GM21360 (cell line): ENCODE measurements at regions not wholly inside any gene's neighbourhood (a gene's known extent, or its start where the extent isn't known, plus 50 kb on each side); places are given as distances from the start of the nearest gene placed in this dataset.

ENCODE experiments used
- ATAC-seq: cut with Tn5 transposase; IDR thresholded peaks from one replicate; pipeline ENCODE4 v1.9.1; 2021; ENCODE audit warnings: mild to moderate bottlenecking, moderate library complexity; ENCODE audit not compliant: unreplicated experiment

DNA sequence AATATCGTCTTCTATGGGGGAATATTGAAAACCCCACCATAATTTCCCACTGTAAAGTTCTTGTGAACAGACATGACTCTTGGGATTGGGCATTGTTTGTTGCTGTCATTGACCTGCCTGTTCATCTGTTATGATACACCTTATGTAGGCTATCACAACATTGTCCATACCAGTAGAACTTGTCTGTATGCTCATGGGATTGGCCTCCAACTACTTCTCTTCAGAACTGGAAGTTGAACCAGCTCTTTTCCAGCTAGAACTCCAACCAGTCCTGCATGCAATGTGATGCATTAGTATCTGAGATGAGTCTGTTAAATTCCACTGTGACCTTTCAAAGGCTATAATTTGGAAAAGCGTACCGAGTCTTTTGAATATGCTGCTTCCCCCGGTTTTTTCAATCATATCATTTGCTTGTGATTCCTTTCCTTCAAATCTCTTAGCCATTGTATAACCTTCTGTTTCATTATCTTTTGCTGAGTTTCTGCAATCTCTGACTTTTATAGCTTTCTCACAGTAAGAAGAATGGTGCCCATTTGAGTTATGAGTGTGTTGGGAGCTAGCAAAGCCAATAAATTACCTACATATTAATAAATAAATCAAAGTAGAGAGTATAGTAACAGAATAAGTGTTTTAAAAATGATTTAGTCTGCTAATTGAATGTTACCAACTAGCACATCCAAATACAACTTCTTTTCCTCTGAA is 101.9 kb downstream of the PLK2 start:
- no peak for ATAC-seq

- no peak for ATAC-seq
Measured at GRCh38 chr5:58357121-58357520, 102.8 kb downstream of the PLK2 start.

GRCh38 chr5:58356662-58357061 is 103.2 kb downstream of the PLK2 start:
- no peak for ATAC-seq

DNA sequence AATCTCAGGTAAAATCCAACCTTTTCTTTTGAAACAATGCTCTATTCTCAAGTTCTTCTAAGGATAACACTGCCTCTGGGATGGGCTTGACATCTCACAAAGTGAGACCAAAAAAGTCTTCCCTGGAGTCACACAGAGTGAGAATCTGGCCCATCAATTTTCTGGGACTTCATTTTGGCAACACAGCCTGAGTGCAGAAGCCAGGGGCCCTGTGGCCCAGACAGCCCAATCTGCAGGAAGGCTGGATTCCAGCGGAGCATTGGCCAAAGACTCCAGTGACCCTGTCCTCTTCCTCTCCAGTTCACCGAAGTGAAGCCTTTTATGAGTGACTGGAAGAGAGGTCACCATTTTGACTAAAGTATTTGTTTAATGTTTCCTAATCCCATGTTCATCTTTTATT is 105.1 kb downstream of the PLK2 start:
- ATAC-seq = no peak

GRCh38 chr5:58353992-58354391 is 105.9 kb downstream of the PLK2 start:
- no peak for ATAC-seq

DNA sequence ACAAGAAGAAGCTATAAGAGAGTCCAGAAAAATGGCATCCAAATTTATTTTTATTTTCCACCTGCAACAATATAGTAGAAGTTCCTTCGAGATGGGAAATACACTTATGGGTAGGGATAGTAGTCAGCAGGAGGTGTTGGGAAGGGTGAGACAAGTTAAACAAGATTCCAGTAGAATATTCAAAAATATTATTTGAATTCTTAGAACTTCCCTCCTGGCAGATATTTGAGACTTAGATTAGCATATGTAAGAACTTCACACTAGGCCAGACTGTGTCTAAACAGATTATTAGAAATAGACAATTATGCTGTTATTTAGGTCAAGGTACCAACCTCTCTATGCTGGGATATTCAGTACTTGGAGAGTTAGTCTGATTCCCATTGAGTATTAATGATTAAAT is 108.7 kb downstream of the PLK2 start:
- no peak for ATAC-seq

DNA sequence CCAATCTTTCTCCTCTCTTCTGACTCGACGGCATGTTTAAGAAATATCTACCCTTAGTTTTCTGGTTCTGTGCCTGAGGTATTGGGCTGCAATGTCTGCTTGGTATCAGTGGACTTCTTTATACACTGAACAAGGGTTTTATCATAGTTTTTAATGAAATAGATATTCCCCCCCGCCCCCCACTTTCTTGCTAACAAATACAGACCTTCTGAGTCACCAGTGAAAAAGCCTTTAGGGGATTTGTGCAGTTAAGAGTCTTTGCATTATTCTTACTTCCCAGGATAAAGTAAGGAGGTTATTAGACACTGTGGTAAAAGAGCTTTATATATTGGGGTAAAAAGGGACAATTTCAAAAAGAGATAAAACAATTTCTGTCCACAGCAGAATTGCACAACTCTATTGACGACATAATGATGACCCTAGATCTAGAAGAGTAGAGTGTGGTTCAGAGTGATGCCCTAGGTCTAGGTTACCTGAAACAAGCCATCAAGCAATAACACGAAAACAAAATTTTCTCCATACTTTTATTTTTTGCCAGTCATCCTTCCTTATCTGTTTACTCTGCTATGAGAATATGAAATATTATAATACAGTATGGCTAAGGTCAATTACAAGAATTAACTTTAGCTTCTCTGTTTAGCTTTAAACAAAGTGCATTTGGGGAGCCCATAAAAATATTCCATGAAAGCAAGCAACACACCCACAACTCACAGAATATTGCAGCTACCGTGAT is 110.7 kb downstream of the PLK2 start:
- no peak for ATAC-seq

DNA sequence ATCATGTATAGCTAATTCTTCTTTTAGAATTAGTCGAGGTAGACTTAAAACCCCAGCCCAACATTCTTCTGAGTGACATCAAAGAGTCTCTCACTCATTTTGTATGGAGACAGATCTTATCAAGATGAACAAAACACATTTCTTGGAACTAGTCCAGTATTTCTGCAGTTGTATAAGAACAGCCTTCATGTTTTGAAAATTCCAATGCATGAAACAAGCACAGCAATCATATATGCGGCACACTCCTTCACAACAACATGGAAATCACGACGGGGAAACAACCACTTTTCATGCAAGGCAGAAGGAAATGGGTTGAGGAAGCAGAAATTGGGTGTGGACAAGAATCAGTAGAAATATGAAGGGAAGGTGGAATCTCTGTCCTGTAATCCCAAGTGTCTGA is 113.8 kb downstream of the PLK2 start:
- no peak for ATAC-seq

GRCh38 chr5:58341476-58341875 is 118.4 kb downstream of the PLK2 start:
- no peak for ATAC-seq

- ATAC-seq = no peak
Measured at GRCh38 chr5:58335518-58335917, 124.4 kb downstream of the PLK2 start.

DNA sequence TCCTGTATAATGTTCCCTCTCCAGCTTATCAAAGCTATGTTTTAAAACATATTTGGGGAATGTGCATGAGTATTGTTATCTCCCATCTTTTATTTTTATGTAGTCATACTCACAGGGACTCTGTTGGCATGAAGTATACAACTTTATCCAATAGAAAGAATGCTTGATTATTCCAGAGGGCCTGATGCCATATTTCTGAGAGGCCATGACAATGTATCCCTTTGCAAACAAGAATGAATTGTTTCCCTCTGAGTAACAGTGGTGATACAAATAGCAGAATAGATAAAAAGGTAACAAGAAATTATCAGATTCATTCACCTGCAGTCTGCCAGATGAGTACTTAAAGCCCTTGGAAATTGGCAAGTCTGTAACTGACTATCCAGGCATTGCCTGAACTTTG is 125.9 kb downstream of the PLK2 start:
- no peak for ATAC-seq

DNA sequence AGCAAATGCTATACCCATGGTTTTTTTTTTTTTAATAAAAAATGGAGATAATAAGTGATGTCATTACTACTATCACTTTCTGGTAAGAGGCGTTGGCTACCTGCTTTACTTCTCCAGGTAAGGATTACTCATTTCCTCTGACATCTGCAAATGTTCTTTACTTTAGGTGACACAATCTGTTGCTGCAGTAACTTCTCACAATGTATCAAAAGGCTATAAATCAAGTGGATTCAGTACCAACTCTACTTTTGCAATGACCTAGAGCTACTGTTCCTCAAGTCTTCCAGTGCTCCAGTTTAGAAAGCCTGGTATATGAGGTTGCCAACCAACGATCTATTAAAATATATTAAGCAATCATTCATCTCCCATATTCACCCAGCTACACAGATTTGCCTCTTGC is 129.1 kb downstream of the PLK2 start:
- ATAC-seq = no peak

DNA sequence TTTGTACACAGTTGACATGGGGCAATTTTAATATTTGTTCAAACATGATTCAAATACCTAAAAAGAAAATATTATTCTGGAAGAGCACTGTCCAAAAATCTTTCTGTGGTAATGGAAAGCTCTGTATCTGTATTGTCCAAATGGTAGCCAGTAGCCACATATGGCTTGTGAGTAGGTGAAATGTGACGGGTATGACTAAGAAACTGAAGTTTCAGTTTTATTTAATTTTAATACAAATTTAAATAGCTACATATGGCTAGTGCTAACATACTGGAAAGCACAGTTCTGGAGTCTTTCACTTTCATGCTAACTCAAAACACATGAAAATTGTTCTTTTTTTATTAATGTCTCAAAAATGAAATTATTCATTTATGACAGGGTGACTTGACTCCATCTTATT is 132.6 kb downstream of the PLK2 start:
- no peak for ATAC-seq

DNA sequence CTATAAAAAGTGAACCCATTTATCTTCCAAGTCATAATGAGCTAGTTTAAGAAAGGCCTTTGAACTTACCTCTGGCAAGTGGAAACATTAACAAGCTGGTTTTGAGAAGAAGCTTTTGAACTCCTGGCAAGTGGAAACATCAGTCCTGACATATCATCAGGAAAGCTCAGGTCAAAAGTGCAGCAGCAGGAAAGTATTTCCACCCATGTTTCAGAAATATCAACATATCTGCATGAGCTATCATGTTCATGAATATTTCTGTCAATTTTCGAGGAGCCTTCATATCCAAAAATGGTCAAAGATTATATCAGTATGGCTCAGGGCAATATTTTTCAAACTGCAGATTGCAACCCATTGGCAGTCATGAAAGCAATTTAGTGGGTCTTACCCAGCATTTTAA is 133.9 kb downstream of the PLK2 start:
- ATAC-seq = no peak

- no peak for ATAC-seq
Measured at GRCh38 chr5:58322453-58322852, 137.4 kb downstream of the PLK2 start.

- ATAC-seq = no peak
Measured at GRCh38 chr5:58318468-58318867, 141.4 kb downstream of the PLK2 start.

- ATAC-seq = no peak
Measured at GRCh38 chr5:58317808-58318207, 142.1 kb downstream of the PLK2 start.

GRCh38 chr5:58317009-58317408 is 142.9 kb downstream of the PLK2 start:
- no peak for ATAC-seq

DNA sequence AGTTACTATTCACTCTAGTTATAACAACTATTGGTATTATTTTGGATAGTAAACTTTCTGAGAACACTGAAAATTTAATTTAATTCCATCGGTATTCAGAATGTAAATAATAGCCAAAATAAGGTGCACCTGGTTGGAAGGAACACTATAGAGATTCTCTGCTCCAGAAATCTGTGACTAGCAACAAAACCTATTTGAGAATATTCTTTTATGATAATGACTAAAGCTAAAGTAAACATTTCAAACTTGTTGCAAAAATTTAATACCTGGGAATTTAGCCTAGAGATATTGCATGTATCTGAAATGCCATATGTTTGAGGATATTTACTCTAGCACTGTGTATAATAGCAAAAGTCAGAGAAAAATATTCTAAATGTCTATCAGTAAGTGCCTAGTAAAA is 144.1 kb downstream of the PLK2 start:
- no peak for ATAC-seq

GRCh38 chr5:58314356-58315210 is 145.3 kb downstream of the PLK2 start:
- ATAC-seq = no peak

DNA sequence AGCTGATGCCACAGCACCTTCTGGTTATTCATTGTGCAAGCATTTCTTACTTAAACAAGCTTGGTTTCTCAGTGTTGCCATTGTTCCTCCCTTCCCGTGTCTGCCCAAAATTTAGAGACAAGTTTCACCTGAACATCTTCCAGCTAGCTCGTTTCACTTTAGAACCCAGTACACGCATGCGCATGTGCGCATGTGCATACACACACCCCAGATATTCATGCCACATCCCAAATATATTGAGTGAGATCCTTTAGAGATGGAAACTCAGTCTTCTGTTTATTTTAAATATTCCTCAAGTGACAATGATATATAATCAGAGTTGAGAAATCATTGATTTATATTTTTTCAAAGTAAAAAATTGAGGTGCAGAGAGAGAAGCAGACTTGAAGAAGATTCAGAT is 147.6 kb downstream of the PLK2 start:
- no peak for ATAC-seq

DNA sequence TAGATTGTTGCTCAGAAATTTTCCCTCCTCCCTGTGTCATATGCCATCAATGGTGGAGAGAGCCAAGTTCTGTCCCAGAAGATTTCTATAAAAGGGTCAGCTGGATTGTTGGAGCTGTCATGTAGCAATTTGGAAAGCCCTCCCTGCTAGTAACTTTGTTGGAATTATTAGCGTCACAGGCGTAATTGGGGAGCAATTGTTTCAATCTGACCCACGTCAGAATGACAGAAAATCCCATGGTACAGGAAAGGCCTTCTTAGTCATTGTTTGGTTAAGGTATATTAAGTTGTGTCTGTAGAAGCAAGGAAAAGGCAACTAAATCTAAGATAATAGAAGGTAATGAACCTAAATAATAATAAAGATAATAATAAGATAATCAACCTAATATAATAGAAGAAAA is 148.4 kb downstream of the PLK2 start:
- ATAC-seq = no peak
